Activated CD8-positive, alpha-beta T cell treated with anti-CD3 and anti-CD28 coated beads for 36 hours (primary cell): ENCODE measurements at regions not wholly inside any gene's neighbourhood (a gene's known extent, or its start where the extent isn't known, plus 50 kb on each side); places are given as distances from the start of the nearest gene placed in this dataset.

Experiments
- ATAC-seq: fragments of 200-7000 bp; cut with Tn5 transposase; one replicate; pipeline ENCODE4 v1.10.0; 2021; ENCODE audit warnings: mild to moderate bottlenecking, moderate library complexity
- CTCF ChIA-PET: fragments of 350-600 bp; sonication (Branson Sonifier 250); formaldehyde crosslinking; loops from one replicate; lab custom pipeline; 2021; ENCODE audit warnings: antibody characterized with exemption; lab: Charles Lee
- POLR2A ChIA-PET: fragments of 350-600 bp; sonication (Branson Sonifier 250); formaldehyde crosslinking; loops from one replicate; lab custom pipeline; 2021; ENCODE audit warnings: antibody characterized with exemption; lab: Charles Lee
- DNase-seq: peaks from one replicate; pipeline ENCODE4 v3.0.0-alpha.2; 2020
- H3K27ac Mint-ChIP-seq: one replicate; pipeline ENCODE4 v1.8.0; 2021; ENCODE audit warnings: mild to moderate bottlenecking, mixed read lengths
- H3K27me3 Mint-ChIP-seq: one replicate; pipeline ENCODE4 v1.8.0; 2021; ENCODE audit warnings: mixed read lengths
- H3K36me3 Mint-ChIP-seq: one replicate; pipeline ENCODE4 v1.8.0; 2021; ENCODE audit warnings: low read depth, mixed read lengths
- H3K4me1 Mint-ChIP-seq: one replicate; pipeline ENCODE4 v1.8.0; 2021; ENCODE audit warnings: low read depth, mixed read lengths
- H3K4me3 Mint-ChIP-seq: one replicate; pipeline ENCODE4 v1.8.0; 2021; ENCODE audit warnings: mild to moderate bottlenecking, moderate library complexity, mixed read lengths
- H3K9me3 Mint-ChIP-seq: one replicate; pipeline ENCODE4 v1.8.0; 2021; ENCODE audit warnings: mixed read lengths
- intact Hi-C: fragments of 100-400 bp; cut with micrococcal nuclease; formaldehyde crosslinking; loops from one replicate; pipeline ENCODE4 v1.10.0; 2022
- TF ChIP-seq, protein P1 (sequence below): fragments of 200-600 bp; IDR thresholded peaks from one replicate; pipeline ENCODE4 v1.8.0; 2022; ENCODE audit warnings: antibody characterized with exemption, mild to moderate bottlenecking

DNA sequence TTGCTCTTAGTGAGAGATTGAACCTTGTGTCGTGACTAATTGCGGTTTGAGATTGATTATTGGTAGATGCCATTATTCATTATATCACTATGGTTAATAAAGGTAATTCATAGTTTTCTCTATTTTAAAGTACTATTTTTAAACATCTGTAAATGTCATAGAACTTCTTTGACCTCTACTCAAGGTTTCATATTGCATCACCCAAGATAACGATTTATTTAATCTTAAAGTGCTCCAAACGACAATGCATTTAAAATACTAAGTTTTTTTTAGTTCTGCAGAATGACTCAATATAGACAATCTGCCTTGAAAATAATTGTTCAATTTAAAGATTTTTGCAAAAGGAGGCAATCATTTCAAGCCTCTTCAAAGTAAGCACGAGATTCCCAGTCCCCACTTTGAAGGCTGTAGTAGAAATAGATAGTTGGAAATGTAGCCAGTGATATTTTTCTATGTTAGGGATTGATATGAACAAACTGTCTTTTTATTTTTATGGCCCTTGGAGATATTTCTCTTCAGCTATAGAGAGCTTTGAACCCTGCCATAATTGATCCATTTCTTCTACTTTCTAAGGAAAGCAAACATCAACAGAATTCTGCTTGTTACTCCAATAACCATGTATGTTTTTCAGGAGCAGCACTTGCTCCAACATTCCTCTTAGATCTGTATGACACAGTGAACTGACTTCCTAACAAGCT, 114.2 kb upstream of the PALMD start:
- POLR2A ChIA-PET, result no interaction called here
- no peak for ATAC-seq
- CTCF ChIA-PET, result no interaction called here
- intact Hi-C loops, result no loop called here
- Mint-ChIP-seq H3K36me3 (no peaks in the 10 kb centered on the region), H3K27me3 (peaks cover 5% of the 10 kb centered on the region), H3K4me1 (no peaks in the 10 kb centered on the region), H3K27ac (no peak overlapping the region), H3K9me3 (no peaks in the 10 kb centered on the region), H3K4me3 (no peak overlapping the region)
- TF ChIP-seq, protein P1, sequence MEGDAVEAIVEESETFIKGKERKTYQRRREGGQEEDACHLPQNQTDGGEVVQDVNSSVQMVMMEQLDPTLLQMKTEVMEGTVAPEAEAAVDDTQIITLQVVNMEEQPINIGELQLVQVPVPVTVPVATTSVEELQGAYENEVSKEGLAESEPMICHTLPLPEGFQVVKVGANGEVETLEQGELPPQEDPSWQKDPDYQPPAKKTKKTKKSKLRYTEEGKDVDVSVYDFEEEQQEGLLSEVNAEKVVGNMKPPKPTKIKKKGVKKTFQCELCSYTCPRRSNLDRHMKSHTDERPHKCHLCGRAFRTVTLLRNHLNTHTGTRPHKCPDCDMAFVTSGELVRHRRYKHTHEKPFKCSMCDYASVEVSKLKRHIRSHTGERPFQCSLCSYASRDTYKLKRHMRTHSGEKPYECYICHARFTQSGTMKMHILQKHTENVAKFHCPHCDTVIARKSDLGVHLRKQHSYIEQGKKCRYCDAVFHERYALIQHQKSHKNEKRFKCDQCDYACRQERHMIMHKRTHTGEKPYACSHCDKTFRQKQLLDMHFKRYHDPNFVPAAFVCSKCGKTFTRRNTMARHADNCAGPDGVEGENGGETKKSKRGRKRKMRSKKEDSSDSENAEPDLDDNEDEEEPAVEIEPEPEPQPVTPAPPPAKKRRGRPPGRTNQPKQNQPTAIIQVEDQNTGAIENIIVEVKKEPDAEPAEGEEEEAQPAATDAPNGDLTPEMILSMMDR, result no peak
- DNase-seq, result no peak

- H3K4me1 Mint-ChIP-seq, result no peaks in the 10 kb centered on the region
- POLR2A ChIA-PET, result no interaction called here
- no peaks in the 10 kb centered on the region for H3K36me3 Mint-ChIP-seq
- intact Hi-C loops, result no loop called here
- no peak for ATAC-seq
- CTCF ChIA-PET, result no interaction called here
- H3K27me3 Mint-ChIP-seq, result peaks cover 5% of the 10 kb centered on the region
- H3K9me3 Mint-ChIP-seq, result no peaks in the 10 kb centered on the region
- no peak overlapping the region for H3K27ac Mint-ChIP-seq
- no peak overlapping the region for H3K4me3 Mint-ChIP-seq
- DNase-seq, result no peak
- TF ChIP-seq, protein P1, result no peak
Observed at GRCh38 chr1:99532276-99532580, 113.7 kb upstream of the PALMD start.

DNA sequence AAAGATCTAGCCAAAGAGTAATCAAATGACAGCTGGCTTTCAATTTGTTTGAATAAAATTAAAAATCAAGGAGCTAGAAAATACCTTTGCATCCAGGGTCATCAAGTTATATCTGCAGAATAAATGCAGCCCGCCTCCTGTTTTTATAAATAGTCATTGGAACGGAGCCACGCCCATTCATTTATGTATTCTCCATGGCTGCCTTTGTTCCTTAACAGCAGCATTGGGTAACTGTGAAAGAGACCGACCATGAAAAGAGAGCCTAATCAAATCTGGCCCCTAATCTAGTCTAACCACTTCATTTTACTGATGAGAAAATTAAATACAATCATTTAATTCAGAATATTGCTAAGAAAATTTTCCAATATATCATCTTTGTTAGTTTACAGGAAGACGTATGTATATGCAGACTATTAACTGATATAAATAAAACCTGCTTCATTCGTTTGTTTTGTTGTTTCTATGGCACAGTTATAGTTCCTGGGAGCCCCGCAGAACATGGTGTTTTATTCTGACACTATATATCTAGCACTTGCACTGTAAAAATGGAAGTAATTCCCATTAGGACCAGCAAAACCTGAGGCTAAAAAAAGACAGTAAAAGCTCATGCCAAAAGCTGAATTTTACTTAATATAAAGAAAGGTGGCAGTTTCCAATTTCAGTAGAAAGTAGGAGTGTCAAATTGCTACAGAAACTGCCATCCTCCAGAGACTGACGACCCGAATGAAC, 111.8 kb upstream of the PALMD start:
- H3K36me3 Mint-ChIP-seq, result no peaks in the 10 kb centered on the region
- peaks cover 2% of the 10 kb centered on the region for H3K27me3 Mint-ChIP-seq
- ChIA-PET POLR2A (no interaction called here), CTCF (interaction anchor here (0.8 kb wide), 1 partner anchor 36 kb away, joined by 3 read pairs; no protein-coding TSS in a partner anchor)
- H3K4me1 Mint-ChIP-seq, result no peaks in the 10 kb centered on the region
- TF ChIP-seq, protein P1, result no peak
- no peak overlapping the region for H3K4me3 Mint-ChIP-seq
- intact Hi-C loops, result no loop called here
- no peak for DNase-seq
- no peaks in the 10 kb centered on the region for H3K9me3 Mint-ChIP-seq
- no peak for ATAC-seq
- no peak overlapping the region for H3K27ac Mint-ChIP-seq

DNA sequence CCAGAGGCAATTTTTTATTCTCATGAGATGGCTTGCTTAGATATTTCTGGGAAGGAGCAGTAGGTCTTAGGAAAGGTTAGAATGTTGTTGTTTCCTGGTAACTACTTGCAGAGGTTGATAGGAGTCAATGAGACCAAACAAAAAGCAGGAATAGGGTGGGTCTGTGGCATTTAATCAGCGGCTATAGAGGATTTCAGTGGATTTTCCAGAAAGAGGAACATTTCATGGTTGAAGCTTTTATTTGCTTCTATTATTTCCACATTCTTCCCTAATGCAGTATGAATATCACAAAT, 111.3 kb upstream of the PALMD start:
- ATAC-seq (no peak), DNase-seq (no peak)
- intact Hi-C loops, result no loop called here
- H3K36me3 Mint-ChIP-seq, result no peaks in the 10 kb centered on the region
- peaks cover 2% of the 10 kb centered on the region for H3K27me3 Mint-ChIP-seq
- no peaks in the 10 kb centered on the region for H3K4me1 Mint-ChIP-seq
- CTCF ChIA-PET, result interaction anchor here (0.8 kb wide), 1 partner anchor 36 kb away, joined by 3 read pairs; no protein-coding TSS in a partner anchor
- H3K9me3 Mint-ChIP-seq, result no peaks in the 10 kb centered on the region
- H3K4me3 Mint-ChIP-seq, result no peak overlapping the region
- TF ChIP-seq, protein P1, result no peak
- POLR2A ChIA-PET, result no interaction called here
- no peak overlapping the region for H3K27ac Mint-ChIP-seq

GRCh38 chr1:99535470-99536164, 110.3 kb upstream of the PALMD start:
- no peak overlapping the region for H3K27ac Mint-ChIP-seq
- CTCF ChIA-PET, result no interaction called here
- peaks cover 2% of the 10 kb centered on the region for H3K27me3 Mint-ChIP-seq
- H3K4me3 Mint-ChIP-seq, result no peak overlapping the region
- POLR2A ChIA-PET, result no interaction called here
- H3K36me3 Mint-ChIP-seq, result no peaks in the 10 kb centered on the region
- H3K4me1 Mint-ChIP-seq, result no peaks in the 10 kb centered on the region
- TF ChIP-seq, protein P1, result no peak
- no peaks in the 10 kb centered on the region for H3K9me3 Mint-ChIP-seq
- intact Hi-C loops, result no loop called here
- ATAC-seq, result no peak
- no peak for DNase-seq
